SK-N-SH (cell line): ENCODE measurements at regions not wholly inside any gene's neighbourhood (a gene's known extent, or its start where the extent isn't known, plus 50 kb on each side); places are given as distances from the start of the nearest gene placed in this dataset.

Experiments used
- CTCF ChIA-PET: fragments of 300-600, 350-600 bp; formaldehyde crosslinking; extraction: SDS; loops from one replicate; lab custom pipeline; 2021; lab: Yijun Ruan, JAX
- POLR2A ChIA-PET: fragments of 350-600 bp; sonication (Branson Sonifier 250); formaldehyde crosslinking; extraction: SDS; loops from one replicate; lab custom pipeline; 2020; ENCODE audit warnings: antibody characterized with exemption, inconsistent platforms; lab: Yijun Ruan, JAX
- DNase-seq: peaks from one replicate; pipeline ENCODE4 v3.0.0; 2012
- H2AFZ ChIP-seq: fragments of 200-600 bp; sonication (generic); 2 replicates; pipeline ENCODE4 v1.8.1; 2016; ENCODE audit warnings: antibody characterized with exemption, mild to moderate bottlenecking, low read depth
- H3F3A ChIP-seq: fragments of 200-600 bp; sonication (generic); replicated peaks from 2 replicates; pipeline ENCODE3; 2016; ENCODE audit warnings: antibody characterized with exemption, mild to moderate bottlenecking; ENCODE audit not compliant: insufficient read depth
- H3K27ac ChIP-seq, 2 experiments: fragments of 200-500 bp in 1 of 2; fragments of 200-600 bp in 1 of 2; sonication (Bioruptor generic) in 1 of 2; sonication (generic), shearing (Covaris generic) in 1 of 2; 2 replicates each; pipeline versions ENCODE4 v1.5.1 to v1.6.1; 2014 to 2016; ENCODE audit warnings: low read depth in 2 of 2, inconsistent platforms in 1 of 2, low read length in 1 of 2, mild to moderate bottlenecking in 1 of 2, mixed read lengths in 1 of 2
- H3K27me3 ChIP-seq: fragments of 200-600 bp; sonication (generic), shearing (Covaris generic); 2 replicates; pipeline ENCODE4 v1.6.1; 2016; ENCODE audit warnings: mixed run types; ENCODE audit not compliant: insufficient read depth
- H3K36me3 ChIP-seq, 2 experiments: fragments of 200-500 bp in 1 of 2; fragments of 200-600 bp in 1 of 2; sonication (Bioruptor generic) in 1 of 2; sonication (generic) in 1 of 2; replicated peaks in 1 of 2; 2 replicates each; pipeline versions ENCODE3 to v1.5.1; 2014 to 2016; ENCODE audit warnings: low read length in 1 of 2, mild to moderate bottlenecking in 1 of 2; ENCODE audit not compliant: insufficient read depth in 2 of 2, control insufficient read depth in 1 of 2
- H3K4me1 ChIP-seq, 2 experiments: fragments of 200-500 bp in 1 of 2; fragments of 200-600 bp in 1 of 2; sonication (Bioruptor generic) in 1 of 2; sonication (generic), shearing (Covaris generic) in 1 of 2; 2 replicates each; pipeline versions ENCODE4 v1.5.1 to v1.6.1; 2014 to 2016; ENCODE audit warnings: low read depth in 1 of 2, low read length in 1 of 2, mixed run types in 1 of 2; ENCODE audit not compliant: insufficient read depth in 2 of 2, control insufficient read depth in 1 of 2
- H3K4me2 ChIP-seq: fragments of 200-600 bp; sonication (generic), shearing (Covaris generic); 2 replicates; pipeline ENCODE4 v1.6.1; 2017; ENCODE audit warnings: mixed run types
- H3K4me3 ChIP-seq, 2 experiments: fragments of 200-500 bp in 1 of 2; fragments of 200-600 bp in 1 of 2; sonication (Bioruptor generic) in 1 of 2; sonication (generic), shearing (Covaris generic) in 1 of 2; 2 replicates each; pipeline versions ENCODE4 v1.5.1 to v1.8.1; 2014 to 2016; ENCODE audit warnings: low read depth in 2 of 2, inconsistent platforms in 1 of 2, low read length in 1 of 2, mild to moderate bottlenecking in 1 of 2, mixed read lengths in 1 of 2, moderate library complexity in 1 of 2
- H3K79me2 ChIP-seq: fragments of 200-600 bp; sonication (generic); 2 replicates; pipeline ENCODE4 v1.8.1; 2017; ENCODE audit warnings: mild to moderate bottlenecking; ENCODE audit not compliant: insufficient read depth
- H3K9ac ChIP-seq: fragments of 200-600 bp; sonication (generic); 2 replicates; pipeline ENCODE4 v1.6.1; 2017; ENCODE audit warnings: mixed run types
- H3K9me2 ChIP-seq: fragments of 200-600 bp; sonication (generic); 2 replicates; pipeline ENCODE4 v1.6.1; 2017; ENCODE audit warnings: mixed run types
- H3K9me3 ChIP-seq: fragments of 200-600 bp; sonication (generic); 2 replicates; pipeline ENCODE4 v1.6.1; 2017; ENCODE audit warnings: mixed run types, mild to moderate bottlenecking, moderate library complexity
- H4K20me1 ChIP-seq: fragments of 200-600 bp; sonication (generic); 2 replicates; pipeline ENCODE4 v1.6.1; 2017; ENCODE audit warnings: mild to moderate bottlenecking, mixed run types; ENCODE audit not compliant: insufficient read depth
- CHD2 ChIP-seq: fragments of 150-350 bp; IDR thresholded peaks from 2 replicates; pipeline ENCODE4 v1.6.1; 2018; ENCODE audit warnings: low read length; ENCODE audit not compliant: partially characterized antibody
- EP300 ChIP-seq, 2 experiments: IDR thresholded peaks; 2 replicates each; pipeline versions ENCODE4 v1.4.0 to v1.6.1; 2012; ENCODE audit warnings: borderline replicate concordance in 1 of 2, low read depth in 1 of 2, low read length in 1 of 2
- EZH2phosphoT487 ChIP-seq: fragments of 200-600 bp; sonication (generic); IDR thresholded peaks from 2 replicates; pipeline ENCODE4 v1.6.1; 2017; ENCODE audit warnings: low read depth, mixed run types, mild to moderate bottlenecking, antibody characterized with exemption, moderate library complexity, borderline replicate concordance
- FOSL2 ChIP-seq: IDR thresholded peaks from 2 replicates; pipeline ENCODE4 v1.4.0; 2012; ENCODE audit warnings: low read depth, mild to moderate bottlenecking, moderate library complexity, borderline replicate concordance
- FOXJ3 ChIP-seq: sonication (generic); formaldehyde crosslinking; IDR thresholded peaks from 2 replicates; pipeline ENCODE4 v1.5.1; 2020; ENCODE audit warnings: mild to moderate bottlenecking, missing genetic modification reagents
- FOXM1 ChIP-seq: IDR thresholded peaks from 2 replicates; pipeline ENCODE4 v1.4.0; 2012; ENCODE audit warnings: low read depth, mild to moderate bottlenecking
- GATA2 ChIP-seq: sonication (generic); formaldehyde crosslinking; IDR thresholded peaks from 2 replicates; pipeline ENCODE4 v1.5.0; 2020; ENCODE audit warnings: mild to moderate bottlenecking, missing genetic modification reagents
- JUND ChIP-seq: IDR thresholded peaks from 2 replicates; pipeline ENCODE4 v1.4.0; 2012
- MEF2A ChIP-seq: IDR thresholded peaks from 2 replicates; pipeline ENCODE4 v1.4.0; 2012; ENCODE audit warnings: low read depth, borderline replicate concordance
- NFIC ChIP-seq: IDR thresholded peaks from 2 replicates; pipeline ENCODE4 v1.4.0; 2012; ENCODE audit warnings: borderline replicate concordance
- NRF1 ChIP-seq: IDR thresholded peaks from 2 replicates; pipeline ENCODE4 v1.6.1; 2012; ENCODE audit warnings: low read depth, mild to moderate bottlenecking, low read length
- RAD21 ChIP-seq: IDR thresholded peaks from 2 replicates; pipeline ENCODE4 v1.6.1; 2012; ENCODE audit warnings: mild to moderate bottlenecking, low read length
- RCOR1 ChIP-seq: fragments of 150-350 bp; IDR thresholded peaks from 2 replicates; pipeline ENCODE4 v1.6.1; 2017; ENCODE audit warnings: antibody characterized with exemption, low read length
- RFX5 ChIP-seq: IDR thresholded peaks from 2 replicates; pipeline ENCODE4 v1.6.1; 2012; ENCODE audit warnings: mild to moderate bottlenecking, improper control_type of control experiment, low read length
- RXRA ChIP-seq: IDR thresholded peaks from 2 replicates; pipeline ENCODE4 v1.4.0; 2012; ENCODE audit warnings: low read depth, mild to moderate bottlenecking, borderline replicate concordance
- SMC3 ChIP-seq: IDR thresholded peaks from 2 replicates; pipeline ENCODE4 v1.6.1; 2012; ENCODE audit warnings: low read depth, low read length, improper control_type of control experiment
- TCF12 ChIP-seq: IDR thresholded peaks from 2 replicates; pipeline ENCODE4 v1.4.0; 2012
- WGBS: methylation state at CpG from one replicate; pipeline ENCODE4 v1.1.6; 2017; ENCODE audit warnings: low lambda C conversion rate; 5-methylcytosine and 5-hydroxymethylcytosine counted together
- TF ChIP-seq, protein P1 (sequence below): fragments of 150-350 bp; IDR thresholded peaks from 2 replicates; pipeline ENCODE4 v1.6.1; 2017; ENCODE audit warnings: antibody characterized with exemption, low read length, low read depth, borderline replicate concordance
- TF ChIP-seq, protein P2 (sequence below): IDR thresholded peaks from 2 replicates; pipeline ENCODE4 v1.4.0; 2012; ENCODE audit warnings: low read depth
- TF ChIP-seq, protein P3 (sequence below): IDR thresholded peaks from 2 replicates; pipeline ENCODE4; 2012
- TF ChIP-seq, protein P4 (sequence below): IDR thresholded peaks from 2 replicates; pipeline ENCODE4 v1.4.0; 2012; ENCODE audit warnings: low read depth, borderline replicate concordance
- TF ChIP-seq, protein P5 (sequence below): fragments of 200-600 bp; sonication (generic); IDR thresholded peaks from 2 replicates; pipeline ENCODE4 v1.6.1; 2017; ENCODE audit warnings: antibody characterized with exemption, mild to moderate bottlenecking, moderate library complexity

DNA sequence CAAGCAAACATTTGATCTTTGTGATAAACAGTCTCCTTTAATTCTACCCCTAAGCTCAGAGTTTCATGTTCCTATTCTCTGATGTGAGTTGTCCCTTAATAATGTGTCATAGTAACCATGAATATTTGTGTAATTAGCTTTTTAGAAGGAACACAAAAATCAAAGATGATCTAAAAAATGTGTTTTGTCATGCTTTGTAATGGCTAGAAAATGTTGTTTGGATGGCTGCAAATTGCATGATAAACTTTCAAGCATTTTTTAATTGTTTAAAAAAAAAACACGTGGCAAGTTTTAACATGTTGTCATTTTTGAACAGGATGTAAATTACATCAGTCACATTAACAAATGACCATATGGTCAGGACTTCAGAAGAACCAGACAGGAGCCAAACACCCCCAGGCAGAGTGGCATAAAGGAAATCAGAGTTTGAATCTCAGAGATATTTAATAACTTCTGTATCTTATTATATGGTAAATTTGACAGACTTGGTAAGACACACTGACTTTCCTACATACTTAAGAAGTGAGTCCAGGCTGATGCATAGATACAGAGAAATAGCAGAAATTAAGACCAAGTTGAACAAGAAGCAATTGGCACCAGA is 223.9 kb upstream of the VEGFC start:
- Histone ChIP-seq H3K36me3 (no peaks in the 10 kb centered on the region), H3K4me3 (no peak overlapping the region), H3K9me2 (no peaks in the 10 kb centered on the region), H3F3A (peaks cover 30% of the 10 kb centered on the region), H3K4me2 (peak overlapping the region; percentile 27; the same call in 1 of the 2 replicates), H3K27ac (peak overlapping the region; percentile 47 to 76; a peak in 3 of 4 replicates), H3K79me2 (no peaks in the 10 kb centered on the region), H3K4me1 (peaks cover 0 to 3% of the 10 kb centered on the region in 2 experiments; a peak in 1 of 4 replicates), H3K9ac (peak overlapping the region; percentile 20; the same call in 1 of the 2 replicates), H4K20me1 (no peaks in the 10 kb centered on the region), H3K9me3 (peaks cover 12% of the 10 kb centered on the region), H3K27me3 (no peaks in the 10 kb centered on the region), H2AFZ (peak overlapping the region; percentile 1; the same call in 1 of the 2 replicates)
- TF ChIP-seq TCF12 (peak; percentile 66), MEF2A (0 out of 2 replicates have a peak, but pooled peaks have one; percentile 17), RAD21 (no peak), NFIC (peak; percentile 52; the same call in 1 of the 2 replicates), FOXJ3 (CRISPR knock-in tag) (no peak), RXRA (no peak), FOSL2 (peak; percentile 29; the same call in 1 of the 2 replicates), EP300 (IDR thresholded peaks at IDR 0.05; ENCODE audit: borderline replicate concordance in 1 of 2, low read depth in 1 of 2, low read length in 1 of 2) (peak in 1 of 2 experiments; percentile 23; a peak in 1 of 4 replicates)
- TF ChIP-seq, protein P1, sequence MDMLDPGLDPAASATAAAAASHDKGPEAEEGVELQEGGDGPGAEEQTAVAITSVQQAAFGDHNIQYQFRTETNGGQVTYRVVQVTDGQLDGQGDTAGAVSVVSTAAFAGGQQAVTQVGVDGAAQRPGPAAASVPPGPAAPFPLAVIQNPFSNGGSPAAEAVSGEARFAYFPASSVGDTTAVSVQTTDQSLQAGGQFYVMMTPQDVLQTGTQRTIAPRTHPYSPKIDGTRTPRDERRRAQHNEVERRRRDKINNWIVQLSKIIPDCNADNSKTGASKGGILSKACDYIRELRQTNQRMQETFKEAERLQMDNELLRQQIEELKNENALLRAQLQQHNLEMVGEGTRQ, result no peak
- TF ChIP-seq, protein P2, sequence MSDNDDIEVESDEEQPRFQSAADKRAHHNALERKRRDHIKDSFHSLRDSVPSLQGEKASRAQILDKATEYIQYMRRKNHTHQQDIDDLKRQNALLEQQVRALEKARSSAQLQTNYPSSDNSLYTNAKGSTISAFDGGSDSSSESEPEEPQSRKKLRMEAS, result peak; percentile 14; the same call in 1 of the 2 replicates
- TF ChIP-seq, protein P3, sequence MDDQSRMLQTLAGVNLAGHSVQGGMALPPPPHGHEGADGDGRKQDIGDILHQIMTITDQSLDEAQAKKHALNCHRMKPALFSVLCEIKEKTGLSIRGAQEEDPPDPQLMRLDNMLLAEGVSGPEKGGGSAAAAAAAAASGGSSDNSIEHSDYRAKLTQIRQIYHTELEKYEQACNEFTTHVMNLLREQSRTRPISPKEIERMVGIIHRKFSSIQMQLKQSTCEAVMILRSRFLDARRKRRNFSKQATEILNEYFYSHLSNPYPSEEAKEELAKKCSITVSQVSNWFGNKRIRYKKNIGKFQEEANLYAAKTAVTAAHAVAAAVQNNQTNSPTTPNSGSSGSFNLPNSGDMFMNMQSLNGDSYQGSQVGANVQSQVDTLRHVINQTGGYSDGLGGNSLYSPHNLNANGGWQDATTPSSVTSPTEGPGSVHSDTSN, result peak; percentile 77
- DNase-seq, result no peak
- WGBS, result 3% methylated on average over 1 of the region's 1 CpG
- ChIA-PET CTCF (interaction anchor here (0.7 kb wide), 1 partner anchor 1675 kb away, joined by 3 read pairs; no protein-coding TSS in a partner anchor), POLR2A (no interaction called here)

DNA sequence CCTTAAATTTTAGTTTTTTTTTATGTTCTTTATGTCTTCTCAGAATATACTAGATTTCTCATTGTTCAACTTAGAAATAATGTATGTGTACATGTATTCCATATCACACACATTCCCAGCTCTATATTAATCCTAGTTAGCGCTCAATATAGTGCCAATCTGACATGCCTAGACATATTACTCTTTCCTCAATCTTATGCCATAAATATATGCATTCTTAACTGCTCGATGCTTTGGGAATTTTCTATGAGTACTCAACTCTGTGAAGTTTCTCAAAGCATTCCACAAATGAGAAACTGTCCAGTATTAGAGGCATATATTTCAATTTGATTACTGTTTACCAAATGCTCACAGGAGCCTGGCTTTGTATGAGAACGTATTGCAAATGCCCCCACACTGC is 231.2 kb upstream of the VEGFC start:
- no peaks in the 10 kb centered on the region for H3F3A ChIP-seq
- H3K4me3 ChIP-seq, result no peak overlapping the region
- ChIA-PET CTCF (no interaction called here), POLR2A (no interaction called here)
- H2AFZ ChIP-seq, result peak overlapping the region; percentile 43; the same call in 1 of the 2 replicates
- no peaks in the 10 kb centered on the region for H4K20me1 ChIP-seq
- H3K9ac ChIP-seq, result no peak overlapping the region
- no peak for DNase-seq
- H3K9me2 ChIP-seq, result no peaks in the 10 kb centered on the region
- no peaks in the 10 kb centered on the region for H3K27me3 ChIP-seq
- peak overlapping the region; percentile 5 to 8; a peak in 1 of 4 replicates for H3K27ac ChIP-seq
- no peaks in the 10 kb centered on the region for H3K36me3 ChIP-seq
- H3K4me2 ChIP-seq, result no peak overlapping the region
- H3K4me1 ChIP-seq, result no peaks in the 10 kb centered on the region
- 14% methylated on average over 3 of the region's 3 CpGs for WGBS
- peaks cover 3% of the 10 kb centered on the region; the same call in 1 of the 2 replicates for H3K9me3 ChIP-seq
- H3K79me2 ChIP-seq, result no peaks in the 10 kb centered on the region
- TF ChIP-seq RXRA, result no peak
- no peak for TF ChIP-seq EZH2phosphoT487
- TF ChIP-seq, protein P4, sequence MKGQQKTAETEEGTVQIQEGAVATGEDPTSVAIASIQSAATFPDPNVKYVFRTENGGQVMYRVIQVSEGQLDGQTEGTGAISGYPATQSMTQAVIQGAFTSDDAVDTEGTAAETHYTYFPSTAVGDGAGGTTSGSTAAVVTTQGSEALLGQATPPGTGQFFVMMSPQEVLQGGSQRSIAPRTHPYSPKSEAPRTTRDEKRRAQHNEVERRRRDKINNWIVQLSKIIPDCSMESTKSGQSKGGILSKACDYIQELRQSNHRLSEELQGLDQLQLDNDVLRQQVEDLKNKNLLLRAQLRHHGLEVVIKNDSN, result no peak
- TF ChIP-seq, protein P2, result no peak
- TF ChIP-seq, protein P5, sequence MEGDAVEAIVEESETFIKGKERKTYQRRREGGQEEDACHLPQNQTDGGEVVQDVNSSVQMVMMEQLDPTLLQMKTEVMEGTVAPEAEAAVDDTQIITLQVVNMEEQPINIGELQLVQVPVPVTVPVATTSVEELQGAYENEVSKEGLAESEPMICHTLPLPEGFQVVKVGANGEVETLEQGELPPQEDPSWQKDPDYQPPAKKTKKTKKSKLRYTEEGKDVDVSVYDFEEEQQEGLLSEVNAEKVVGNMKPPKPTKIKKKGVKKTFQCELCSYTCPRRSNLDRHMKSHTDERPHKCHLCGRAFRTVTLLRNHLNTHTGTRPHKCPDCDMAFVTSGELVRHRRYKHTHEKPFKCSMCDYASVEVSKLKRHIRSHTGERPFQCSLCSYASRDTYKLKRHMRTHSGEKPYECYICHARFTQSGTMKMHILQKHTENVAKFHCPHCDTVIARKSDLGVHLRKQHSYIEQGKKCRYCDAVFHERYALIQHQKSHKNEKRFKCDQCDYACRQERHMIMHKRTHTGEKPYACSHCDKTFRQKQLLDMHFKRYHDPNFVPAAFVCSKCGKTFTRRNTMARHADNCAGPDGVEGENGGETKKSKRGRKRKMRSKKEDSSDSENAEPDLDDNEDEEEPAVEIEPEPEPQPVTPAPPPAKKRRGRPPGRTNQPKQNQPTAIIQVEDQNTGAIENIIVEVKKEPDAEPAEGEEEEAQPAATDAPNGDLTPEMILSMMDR, result no peak
- no peak for TF ChIP-seq JUND
- no peak for TF ChIP-seq RFX5
- TF ChIP-seq GATA2 (CRISPR knock-in tag), result no peak
- TF ChIP-seq FOXM1, result no peak
- no peak for TF ChIP-seq RCOR1
- TF ChIP-seq CHD2, result no peak
- TF ChIP-seq SMC3, result no peak
- TF ChIP-seq MEF2A, result no peak
- TF ChIP-seq NRF1, result no peak
